ENCODE measurements at regions not wholly inside any gene's neighbourhood (a gene's known extent, or its start where the extent isn't known, plus 50 kb on each side); places are given as distances from the start of the nearest gene placed in this dataset.

- TF ChIP-seq CHD7 (IDR thresholded peaks at IDR 0.05; ENCODE audit: insufficient replicate concordance, low read length), result no peak
- no peak for TF ChIP-seq MAX (IDR thresholded peaks at IDR 0.05)
- no peak for TF ChIP-seq MAFK (IDR thresholded peaks at IDR 0.05; ENCODE audit: low read depth, low read length)
- no peak for TF ChIP-seq CBX5 (IDR thresholded peaks at IDR 0.05; ENCODE audit: low read depth, low read length)
Measured at GRCh38 chrX:9317176-9317575, 147.7 kb upstream of the TBL1X start (continued).
